ENCODE measurements at regions not wholly inside any gene's neighbourhood (a gene's known extent, or its start where the extent isn't known, plus 50 kb on each side); places are given as distances from the start of the nearest gene placed in this dataset.

GRCh38 chr1:96366516-96366915, 355.1 kb upstream of the PTBP2 start:
- no peak overlapping the region for H3K14ac ChIP-seq (ENCODE audit: insufficient read length)
- no peak overlapping the region for H2AK5ac ChIP-seq (ENCODE audit: low read depth, low read length)
- no peaks in the 10 kb centered on the region for H3K36me3 ChIP-seq (ENCODE audit: control insufficient read depth in 2 of 4, insufficient read depth in 4 of 4, low read length in 3 of 4)
- H2BK5ac ChIP-seq (ENCODE audit: low read depth, low read length) = no peak overlapping the region
- no peak overlapping the region for H4K91ac ChIP-seq (replicated peaks; ENCODE audit: insufficient read length, low read length)
- H4K8ac ChIP-seq (ENCODE audit: extremely low read depth, insufficient read depth, low read length) = no peak overlapping the region
- POLR2A ChIA-PET (ENCODE audit: partially characterized antibody) = no interaction called here
- 86% methylated on average over 2 of the region's 2 CpGs; no CpG with 5 or more reads in 1 of the 2 experiments for WGBS, 2 experiments (ENCODE audit: extremely low coverage in 1 of 2, insufficient coverage in 1 of 2, insufficient read length in 1 of 2, insufficient replicate concordance in 2 of 2, low coverage in 1 of 2, low lambda C conversion rate in 2 of 2, missing lambda C conversion rate in 1 of 2)
- H3K79me2 ChIP-seq (ENCODE audit: control insufficient read depth in 1 of 2, insufficient read depth in 2 of 2, low read length in 2 of 2) = no peaks in the 10 kb centered on the region
- no peak overlapping the region for H3K56ac ChIP-seq (replicated peaks; ENCODE audit: insufficient read length, low read depth, low read length)
- no peaks in the 10 kb centered on the region for H3K23me2 ChIP-seq (ENCODE audit: low read depth, low read length)
- no peak for FAIRE-seq
- no peaks in the 10 kb centered on the region for H3K9me3 ChIP-seq (ENCODE audit: insufficient read depth in 2 of 2, low read depth in 1 of 2, low read length in 1 of 2)
- no peak overlapping the region for H3K9ac ChIP-seq (replicated peaks in 1 of 4; ENCODE audit: extremely low read depth in 1 of 4, low read depth in 3 of 4, low read length in 3 of 4)
- no peaks in the 10 kb centered on the region for H4K20me1 ChIP-seq (replicated peaks in 1 of 2; ENCODE audit: control insufficient read depth in 1 of 2, insufficient read depth in 2 of 2, low read length in 2 of 2)
- H3K18ac ChIP-seq (ENCODE audit: extremely low read depth, low read length) = no peak overlapping the region
- H3K4me3 ChIP-seq (ENCODE audit: extremely low read depth in 1 of 4, insufficient read depth in 2 of 4, low read depth in 3 of 4, low read length in 4 of 4) = no peak overlapping the region
- H3K27ac ChIP-seq (ENCODE audit: low read depth, low read length) = no peak overlapping the region
- no peak for DNase-seq (ENCODE audit: low read depth in 1 of 2, low spot score in 2 of 2)
- no peaks in the 10 kb centered on the region for H3K4me1 ChIP-seq (replicated peaks in 1 of 4; ENCODE audit: control insufficient read depth in 3 of 4, insufficient read depth in 4 of 4, low read length in 3 of 4)
- H3K23ac ChIP-seq (ENCODE audit: insufficient read length) = no peak overlapping the region
- no peak overlapping the region for H2BK20ac ChIP-seq (ENCODE audit: low read length)
- H2BK15ac ChIP-seq (ENCODE audit: low read length) = no peak overlapping the region
- no peaks in the 10 kb centered on the region for H3K79me1 ChIP-seq (ENCODE audit: low read depth, low read length)
- no peak overlapping the region for H3K4ac ChIP-seq (replicated peaks; ENCODE audit: insufficient read length, low read depth, low read length)
- no peak overlapping the region for H2BK120ac ChIP-seq (replicated peaks; ENCODE audit: low read depth, low read length)
- H3K27me3 ChIP-seq (replicated peaks in 1 of 4; ENCODE audit: control insufficient read depth in 3 of 4, extremely low read depth in 1 of 4, insufficient read depth in 3 of 4, low read length in 3 of 4) = no peaks in the 10 kb centered on the region
- H2BK12ac ChIP-seq (ENCODE audit: low read depth, low read length) = no peak overlapping the region
- no peak overlapping the region for H4K5ac ChIP-seq (ENCODE audit: insufficient read length, low read depth, low read length)
- no peak overlapping the region for H2AFZ ChIP-seq (ENCODE audit: low read length)
- H3K4me2 ChIP-seq (ENCODE audit: insufficient read depth in 1 of 2, low read depth in 2 of 2, low read length in 2 of 2) = no peak overlapping the region
- CTCF ChIA-PET (ENCODE audit: partially characterized antibody) = interaction anchor here (0.7 to 1.9 kb wide), 2 partner anchors 11 to 130 kb away, joined by 3 to 5 read pairs; no protein-coding TSS in a partner anchor
- no peak for TF ChIP-seq KDM5A (IDR thresholded peaks at IDR 0.05; ENCODE audit: low read length)
- TF ChIP-seq SP4 (IDR thresholded peaks at IDR 0.05; ENCODE audit: low read length) = no peak
- TF ChIP-seq POU5F1 (IDR thresholded peaks at IDR 0.05; ENCODE audit: low read depth, low read length) = no peak
- no peak for TF ChIP-seq KDM4A (IDR thresholded peaks at IDR 0.05; ENCODE audit: low read depth, low read length, severe bottlenecking)
- no peak for TF ChIP-seq CREB1 (IDR thresholded peaks at IDR 0.05)
- no peak for TF ChIP-seq TBP (IDR thresholded peaks at IDR 0.05; ENCODE audit: low read depth, low read length)
- no peak for TF ChIP-seq KDM1A (IDR thresholded peaks at IDR 0.05; ENCODE audit: borderline replicate concordance, low read length)
- TF ChIP-seq SIX5 (IDR thresholded peaks at IDR 0.05; ENCODE audit: low read depth, low read length) = no peak
- TF ChIP-seq BACH1 (IDR thresholded peaks at IDR 0.05; ENCODE audit: low read length) = no peak
- no peak for TF ChIP-seq SUZ12 (IDR thresholded peaks at IDR 0.05; ENCODE audit: low read length)
- TF ChIP-seq SP2 (IDR thresholded peaks at IDR 0.05; ENCODE audit: low read length) = no peak
- no peak for TF ChIP-seq SIN3A (conservative IDR thresholded peaks at IDR 0.05 in 1 of 2, IDR thresholded peaks at IDR 0.05 in 1 of 2; ENCODE audit: low read depth in 1 of 2, low read length in 2 of 2)
- TF ChIP-seq CBX8 (IDR thresholded peaks at IDR 0.05; ENCODE audit: borderline replicate concordance, low read depth, low read length) = no peak
- no peak for TF ChIP-seq ATF3 (IDR thresholded peaks at IDR 0.05; ENCODE audit: insufficient read depth, low read depth, low read length)
- no peak for TF ChIP-seq TCF12 (IDR thresholded peaks at IDR 0.05; ENCODE audit: low read depth, low read length)
- TF ChIP-seq JUN (IDR thresholded peaks at IDR 0.05; ENCODE audit: low read depth, low read length) = no peak

All from H1 (cell line).